A673 (cell line): ENCODE measurements at regions not wholly inside any gene's neighbourhood (a gene's known extent, or its start where the extent isn't known, plus 50 kb on each side); places are given as distances from the start of the nearest gene placed in this dataset.

ENCODE experiments used
- CTCF ChIP-seq: fragments of 300-800, 200-600 bp; sonication (generic); conservative IDR thresholded peaks from 2 replicates; pipeline ENCODE4 v1.5.1; 2017; ENCODE audit warnings: low read depth, mild to moderate bottlenecking, antibody characterized with exemption, low read length, moderate library complexity, mixed read lengths
- EZH2 ChIP-seq: fragments of 200-600 bp; sonication (generic); IDR thresholded peaks from 2 replicates; pipeline ENCODE4 v1.6.1; 2017; ENCODE audit warnings: borderline replicate concordance, low read depth, mild to moderate bottlenecking, mixed read lengths, antibody characterized with exemption, low read length; ENCODE audit not compliant: poor library complexity, severe bottlenecking

- TF ChIP-seq CTCF = no peak
- TF ChIP-seq EZH2 = no peak
Measured at GRCh38 chr2:137772451-137772850, 191.8 kb upstream of the HNMT start.
